ENCODE measurements at regions not wholly inside any gene's neighbourhood (a gene's known extent, or its start where the extent isn't known, plus 50 kb on each side); places are given as distances from the start of the nearest gene placed in this dataset.

DNA sequence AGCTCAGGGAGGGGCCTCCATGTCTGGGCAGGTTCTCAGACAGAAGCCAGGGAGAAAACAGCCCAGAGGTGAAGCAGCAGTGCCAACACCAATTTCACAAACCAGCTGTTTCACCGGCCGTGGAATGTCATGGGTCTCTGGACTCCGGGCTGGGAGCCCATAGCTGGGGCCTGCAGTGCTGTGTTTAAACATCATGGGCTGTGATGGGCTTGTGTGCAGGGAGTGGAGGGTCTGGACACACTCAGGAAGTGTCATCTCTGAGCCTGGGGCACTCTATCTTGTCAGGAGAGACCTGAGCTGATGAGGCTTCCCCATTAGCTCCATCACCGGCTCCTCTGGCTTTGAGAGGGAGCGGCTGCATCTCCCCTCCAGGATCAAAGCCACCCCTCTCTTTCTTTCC, 173.6 kb upstream of the IGSF21 start:
- H3K4me1 ChIP-seq: no peaks in the 10 kb centered on the region
- H3K9me3 ChIP-seq (replicated peaks in 1 of 11): peaks cover 0 to 9% (median 0%) of the 10 kb centered on the region in 11 experiments; a peak in 2 of 22 replicates
- no peak overlapping the region for H3K4me3 ChIP-seq
- TF ChIP-seq Cebpa-rat (IDR thresholded peaks at IDR 0.05): no peak
- no peak overlapping the region for H3K9ac ChIP-seq
- H3K27me3 ChIP-seq: no peaks in the 10 kb centered on the region
- H3K4me2 ChIP-seq: no peak overlapping the region
- H3K27ac ChIP-seq: no peak overlapping the region
- H4K20me1 ChIP-seq: peaks cover 0 to 4% (median 0%) of the 10 kb centered on the region in 11 experiments; a peak in 1 of 22 replicates
- no peaks in the 10 kb centered on the region for H3K36me3 ChIP-seq

GRCh38 chr1:17935230-17935629, 172.4 kb upstream of the IGSF21 start:
- Histone ChIP-seq H4K20me1 (0 out of 22 replicates have a peak, but pooled peaks cover 0 to 4% (median 0%) of the 10 kb centered on the region in 11 experiments), H3K4me1 (no peaks in the 10 kb centered on the region), H3K9me3 (replicated peaks in 1 of 11) (peaks cover 0 to 9% (median 0%) of the 10 kb centered on the region in 11 experiments; a peak in 2 of 22 replicates), H3K27me3 (no peaks in the 10 kb centered on the region), H3K36me3 (no peaks in the 10 kb centered on the region), H3K4me2 (no peak overlapping the region), H3K27ac (no peak overlapping the region), H3K9ac (no peak overlapping the region), H3K4me3 (no peak overlapping the region)
- TF ChIP-seq Cebpa-rat (IDR thresholded peaks at IDR 0.05): no peak

DNA sequence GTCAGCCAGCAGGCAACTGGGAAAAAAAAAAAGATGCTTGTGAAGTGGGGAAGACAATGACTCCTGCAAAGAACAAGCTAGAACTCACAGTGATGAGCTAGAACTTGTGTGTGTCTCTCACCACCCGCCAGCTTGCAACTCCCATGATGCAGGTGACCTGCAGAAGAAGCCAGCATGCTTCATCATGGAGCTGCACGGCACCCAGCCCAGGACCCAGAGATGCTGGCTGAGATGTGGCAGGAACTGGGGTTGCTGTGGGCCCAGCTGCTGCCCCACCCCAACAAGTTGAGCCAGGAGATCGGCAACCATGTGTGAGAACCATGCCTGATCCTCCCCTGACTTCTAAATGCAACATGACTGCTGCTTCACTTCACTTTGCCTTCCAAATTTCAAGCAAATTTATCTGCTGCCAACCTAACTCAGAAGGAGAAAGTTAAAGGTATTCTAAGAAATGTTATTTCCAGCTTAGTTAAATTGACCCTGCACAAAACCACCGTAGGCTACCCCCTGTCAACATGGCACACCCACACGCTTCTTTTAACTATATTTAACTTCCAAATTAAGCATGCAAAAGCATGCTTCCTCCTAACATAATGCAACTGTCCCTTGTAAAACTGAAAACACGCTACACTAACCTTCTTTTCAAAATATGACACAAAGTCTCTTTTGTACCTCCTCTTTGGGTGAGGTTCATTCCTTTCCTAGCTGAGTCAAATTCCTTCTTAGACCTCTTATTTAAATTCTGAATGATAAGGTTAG, 166.0 kb upstream of the IGSF21 start:
- no peak overlapping the region for H3K4me3 ChIP-seq
- no peaks in the 10 kb centered on the region for H3K9me3 ChIP-seq (replicated peaks in 1 of 11)
- H3K27me3 ChIP-seq: no peaks in the 10 kb centered on the region
- H3K4me2 ChIP-seq: peak overlapping the region in 1 of 11 experiments; percentile 5; a peak in 1 of 22 replicates
- TF ChIP-seq Cebpa-rat (IDR thresholded peaks at IDR 0.05): no peak
- H3K27ac ChIP-seq: no peak overlapping the region
- H4K20me1 ChIP-seq: no peaks in the 10 kb centered on the region
- H3K36me3 ChIP-seq: no peaks in the 10 kb centered on the region
- no peak overlapping the region for H3K9ac ChIP-seq
- H3K4me1 ChIP-seq: no peaks in the 10 kb centered on the region

DNA sequence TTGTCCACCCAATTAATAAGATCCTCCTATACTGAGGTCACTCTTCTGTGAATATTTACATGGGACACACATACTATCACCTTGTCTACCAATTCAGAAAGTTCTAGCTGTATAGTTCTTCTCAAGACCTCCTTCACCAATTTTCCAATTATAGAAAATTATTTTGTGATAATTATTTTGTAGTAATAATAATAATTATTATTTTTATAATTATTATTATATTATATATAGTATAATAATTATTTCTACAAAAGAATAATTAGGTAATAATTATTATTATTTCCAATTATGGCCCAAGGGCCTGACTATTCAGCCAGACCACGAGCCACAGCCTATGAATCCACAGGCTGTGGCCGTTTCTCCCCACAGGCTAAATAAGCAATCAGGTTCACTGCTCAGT, 164.1 kb upstream of the IGSF21 start:
- Histone ChIP-seq H3K4me1 (no peaks in the 10 kb centered on the region), H3K27me3 (no peaks in the 10 kb centered on the region), H3K4me2 (no peak overlapping the region), H3K36me3 (no peaks in the 10 kb centered on the region), H3K4me3 (no peak overlapping the region), H3K27ac (no peak overlapping the region), H4K20me1 (no peaks in the 10 kb centered on the region), H3K9ac (no peak overlapping the region), H3K9me3 (replicated peaks in 1 of 11) (no peaks in the 10 kb centered on the region)
- TF ChIP-seq Cebpa-rat (IDR thresholded peaks at IDR 0.05): no peak

GRCh38 chr1:17944646-17945045, 163.0 kb upstream of the IGSF21 start:
- Histone ChIP-seq H3K9ac (no peak overlapping the region), H4K20me1 (no peaks in the 10 kb centered on the region), H3K4me3 (no peak overlapping the region), H3K4me2 (no peak overlapping the region), H3K9me3 (replicated peaks in 1 of 11) (no peaks in the 10 kb centered on the region), H3K4me1 (no peaks in the 10 kb centered on the region), H3K27ac (no peak overlapping the region), H3K27me3 (no peaks in the 10 kb centered on the region), H3K36me3 (no peaks in the 10 kb centered on the region)
- no peak for TF ChIP-seq Cebpa-rat (IDR thresholded peaks at IDR 0.05)

DNA sequence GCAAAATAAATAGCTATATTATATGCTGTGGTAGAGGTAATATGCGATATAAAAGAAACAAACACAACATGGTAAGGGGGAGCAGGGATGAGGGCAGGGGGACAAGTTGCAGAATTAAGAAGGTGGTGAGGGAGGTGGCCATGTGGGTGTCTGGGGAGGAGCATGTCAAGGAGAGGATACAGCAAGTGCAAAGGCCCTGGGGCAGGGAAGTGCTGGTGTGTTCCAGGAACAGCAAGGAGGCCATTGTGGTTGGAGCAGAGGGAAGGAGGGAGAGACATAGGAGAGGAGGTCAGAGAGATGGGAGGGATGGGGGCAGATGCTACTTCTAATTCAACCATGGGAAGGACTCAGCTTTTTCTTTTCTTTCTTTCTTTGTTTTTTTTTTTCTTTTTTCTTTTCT, 161.2 kb upstream of the IGSF21 start:
- H3K27me3 ChIP-seq: no peaks in the 10 kb centered on the region
- no peak for TF ChIP-seq Cebpa-rat (IDR thresholded peaks at IDR 0.05)
- no peaks in the 10 kb centered on the region for H3K4me1 ChIP-seq
- no peaks in the 10 kb centered on the region for H4K20me1 ChIP-seq
- H3K4me3 ChIP-seq: no peak overlapping the region
- H3K9me3 ChIP-seq (replicated peaks in 1 of 11): no peaks in the 10 kb centered on the region
- no peak overlapping the region for H3K27ac ChIP-seq
- no peak overlapping the region for H3K4me2 ChIP-seq
- H3K9ac ChIP-seq: no peak overlapping the region
- no peaks in the 10 kb centered on the region for H3K36me3 ChIP-seq

GRCh38 chr1:17948594-17948993, 159.0 kb upstream of the IGSF21 start:
- H3K4me1 ChIP-seq: peaks cover 0 to 12% (median 2%) of the 10 kb centered on the region in 10 experiments; a peak in 6 of 20 replicates
- no peak overlapping the region for H3K4me3 ChIP-seq
- no peaks in the 10 kb centered on the region for H3K36me3 ChIP-seq
- no peak for TF ChIP-seq Cebpa-rat (IDR thresholded peaks at IDR 0.05)
- no peaks in the 10 kb centered on the region for H3K27me3 ChIP-seq
- H3K27ac ChIP-seq: no peak overlapping the region
- H4K20me1 ChIP-seq: no peaks in the 10 kb centered on the region
- H3K9ac ChIP-seq: no peak overlapping the region
- H3K9me3 ChIP-seq (replicated peaks in 1 of 11): no peaks in the 10 kb centered on the region
- no peak overlapping the region for H3K4me2 ChIP-seq

DNA sequence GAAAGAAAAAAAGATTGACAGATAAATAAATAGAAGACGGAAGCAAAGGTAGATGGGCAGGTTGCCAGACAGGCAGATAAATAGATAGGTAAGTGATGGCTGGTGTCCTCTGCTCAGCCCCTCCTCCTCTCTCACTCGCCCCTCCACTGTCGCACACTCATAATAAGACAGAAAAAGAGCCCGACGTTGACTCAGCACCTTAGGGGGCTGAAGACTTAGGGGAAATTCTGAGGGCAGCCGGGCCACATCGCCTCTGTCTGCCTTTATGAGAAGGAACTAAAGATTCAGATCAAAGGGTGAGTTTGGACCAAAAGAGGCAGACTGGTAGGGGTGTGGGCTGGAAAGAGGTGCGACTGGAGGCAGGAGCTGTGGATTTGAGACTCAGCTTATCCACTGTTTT, 158.1 kb upstream of the IGSF21 start:
- H4K20me1 ChIP-seq: no peaks in the 10 kb centered on the region
- H3K9ac ChIP-seq: no peak overlapping the region
- H3K36me3 ChIP-seq: no peaks in the 10 kb centered on the region
- no peak overlapping the region for H3K4me2 ChIP-seq
- H3K9me3 ChIP-seq (replicated peaks in 1 of 11): no peaks in the 10 kb centered on the region
- H3K27me3 ChIP-seq: no peaks in the 10 kb centered on the region
- no peak for TF ChIP-seq Cebpa-rat (IDR thresholded peaks at IDR 0.05)
- H3K27ac ChIP-seq: no peak overlapping the region
- H3K4me3 ChIP-seq: no peak overlapping the region
- peaks cover 0 to 16% (median 5%) of the 10 kb centered on the region in 10 experiments; a peak in 9 of 20 replicates for H3K4me1 ChIP-seq

DNA sequence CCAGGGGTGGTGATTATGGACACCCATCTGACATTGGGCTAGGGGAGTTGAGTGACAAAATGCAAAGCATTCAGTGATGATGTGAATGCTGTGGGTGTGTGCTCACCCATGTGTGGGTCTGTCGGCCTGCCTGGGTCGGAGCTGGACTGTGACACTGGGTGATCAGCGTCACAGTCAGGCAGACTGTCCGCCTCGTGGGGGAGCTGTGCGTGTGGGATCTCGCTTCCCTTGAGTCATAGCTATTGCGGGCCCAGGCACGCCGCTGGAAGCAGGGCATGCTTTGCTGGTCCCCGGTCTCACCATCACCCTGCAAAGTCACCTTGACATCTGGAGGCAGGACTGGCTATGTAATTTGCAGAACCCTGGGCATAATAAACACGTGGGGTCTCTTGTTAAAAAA, 156.9 kb upstream of the IGSF21 start:
- H3K4me2 ChIP-seq: no peak overlapping the region
- no peaks in the 10 kb centered on the region for H3K36me3 ChIP-seq
- H4K20me1 ChIP-seq: 0 out of 22 replicates have a peak, but pooled peaks cover 0 to 5% (median 0%) of the 10 kb centered on the region in 11 experiments
- no peak overlapping the region for H3K9ac ChIP-seq
- H3K9me3 ChIP-seq (replicated peaks in 1 of 11): no peaks in the 10 kb centered on the region
- H3K4me3 ChIP-seq: no peak overlapping the region
- peaks cover 7 to 28% (median 15%) of the 10 kb centered on the region in 10 experiments for H3K4me1 ChIP-seq
- H3K27ac ChIP-seq: no peak overlapping the region
- no peaks in the 10 kb centered on the region for H3K27me3 ChIP-seq
- TF ChIP-seq Cebpa-rat (IDR thresholded peaks at IDR 0.05): no peak

DNA sequence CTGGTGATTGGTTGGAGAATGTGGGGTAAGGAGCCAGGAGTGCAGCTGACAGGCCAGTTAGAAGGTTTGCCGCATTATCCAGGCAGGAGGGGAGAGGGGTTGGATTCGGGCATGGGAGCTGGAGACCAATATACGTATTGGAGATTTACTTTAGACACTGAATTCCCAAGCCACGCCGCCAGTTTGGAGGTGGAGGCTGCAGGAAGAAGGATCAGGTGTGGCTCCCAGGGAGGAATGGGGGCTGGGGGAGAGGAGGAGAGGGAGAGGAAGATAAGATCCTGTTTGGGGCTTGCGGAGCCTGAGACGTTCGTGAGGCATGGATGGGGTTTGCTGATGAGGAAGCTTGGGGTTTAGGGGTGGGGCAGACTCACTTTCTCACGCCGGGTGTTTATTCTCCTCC, 155.1 kb upstream of the IGSF21 start:
- Histone ChIP-seq H3K36me3 (no peaks in the 10 kb centered on the region), H3K4me2 (no peak overlapping the region), H4K20me1 (0 out of 22 replicates have a peak, but pooled peaks cover 0 to 5% (median 0%) of the 10 kb centered on the region in 11 experiments), H3K4me3 (no peak overlapping the region), H3K4me1 (peaks cover 18 to 45% (median 32%) of the 10 kb centered on the region in 10 experiments), H3K9ac (no peak overlapping the region), H3K27ac (no peak overlapping the region), H3K27me3 (no peaks in the 10 kb centered on the region), H3K9me3 (replicated peaks in 1 of 11) (no peaks in the 10 kb centered on the region)
- no peak for TF ChIP-seq Cebpa-rat (IDR thresholded peaks at IDR 0.05)

Measured in BLaER1 treated with 17β-estradiol and CSF1 and Interleukin-3, amounts not matched to agents 10 nM and 100 nM (cell line).